ENCODE measurements at regions not wholly inside any gene's neighbourhood (a gene's known extent, or its start where the extent isn't known, plus 50 kb on each side); places are given as distances from the start of the nearest gene placed in this dataset.

- H3K4me3 ChIP-seq (replicated peaks; ENCODE audit: low read depth, low read length): no peak overlapping the region
- DNase-seq (ENCODE audit: extremely low read depth, low read depth): no peak
- TF ChIP-seq CTCF (IDR thresholded peaks at IDR 0.05; ENCODE audit: low read depth, low read length, missing control alignments): no peak
These were observed 281.2 kb upstream of the DIAPH2 start for GRCh38 chrX:96403446-96403845.

DNA sequence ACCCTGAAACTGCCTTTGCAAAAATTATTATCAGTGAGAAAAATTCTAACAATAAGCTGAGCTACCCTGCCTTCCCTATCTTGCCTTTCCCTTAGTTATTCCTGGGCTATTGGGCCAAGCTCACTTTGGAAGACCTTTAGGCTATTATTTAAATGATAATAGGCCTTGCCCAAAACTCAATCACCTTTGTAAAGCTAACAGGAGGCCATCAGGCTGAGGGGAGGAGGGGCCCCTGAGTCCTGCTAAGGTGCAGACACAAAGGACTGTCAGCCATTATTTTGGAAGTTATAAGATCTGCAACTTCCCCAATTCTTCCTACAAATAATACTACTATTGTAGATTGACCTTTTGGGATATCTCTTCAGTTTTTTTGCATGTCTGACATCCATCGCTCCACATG lies 278.8 kb upstream of the DIAPH2 start:
- no peak for DNase-seq (ENCODE audit: extremely low read depth, low read depth)
- TF ChIP-seq CTCF (IDR thresholded peaks at IDR 0.05; ENCODE audit: low read depth, low read length, missing control alignments): no peak
- H3K4me3 ChIP-seq (replicated peaks; ENCODE audit: low read depth, low read length): no peak overlapping the region

DNA sequence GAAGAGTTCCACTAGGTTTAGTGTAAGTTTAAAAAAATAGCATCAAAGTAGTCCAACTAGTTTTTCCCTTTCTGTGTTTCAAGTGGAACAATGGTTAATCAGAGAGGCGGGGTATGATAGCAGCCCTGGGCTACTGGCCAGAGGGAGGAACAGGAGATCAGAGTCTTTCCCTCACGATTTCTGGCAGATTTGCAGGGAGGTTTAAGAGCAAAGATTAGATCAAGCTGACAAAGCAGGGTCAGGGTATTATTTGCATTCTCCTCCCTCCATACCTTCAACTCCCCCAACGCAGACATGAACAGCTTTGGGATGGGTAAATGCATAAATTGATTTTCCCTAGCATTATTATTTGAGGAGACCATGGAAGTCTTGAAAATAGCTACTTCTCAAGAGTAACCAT lies 277.6 kb upstream of the DIAPH2 start:
- no peak for DNase-seq (ENCODE audit: extremely low read depth, low read depth)
- H3K4me3 ChIP-seq (replicated peaks; ENCODE audit: low read depth, low read length): no peak overlapping the region
- TF ChIP-seq CTCF (IDR thresholded peaks at IDR 0.05; ENCODE audit: low read depth, low read length, missing control alignments): no peak

DNA sequence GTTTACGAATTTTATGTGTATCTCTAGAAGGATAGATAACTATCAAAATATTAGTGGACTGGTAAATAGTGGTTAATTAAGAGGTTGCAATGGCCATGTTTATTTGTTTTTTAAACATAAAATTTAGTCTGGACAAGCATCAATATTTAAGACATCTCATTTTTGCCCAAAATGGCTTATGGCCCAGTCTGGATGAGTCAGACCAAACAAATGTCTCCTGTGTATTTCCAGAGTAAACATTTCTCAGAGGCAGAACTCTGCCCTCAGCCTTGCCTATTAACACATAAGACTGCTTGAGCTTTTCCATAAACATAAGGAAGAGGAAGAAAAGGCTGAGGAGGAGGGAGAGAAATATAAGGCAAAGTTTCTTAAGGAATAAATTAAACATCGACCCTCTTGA lies 277.1 kb upstream of the DIAPH2 start:
- TF ChIP-seq CTCF (IDR thresholded peaks at IDR 0.05; ENCODE audit: low read depth, low read length, missing control alignments): no peak
- no peak overlapping the region for H3K4me3 ChIP-seq (replicated peaks; ENCODE audit: low read depth, low read length)
- DNase-seq (ENCODE audit: extremely low read depth, low read depth): no peak

DNA sequence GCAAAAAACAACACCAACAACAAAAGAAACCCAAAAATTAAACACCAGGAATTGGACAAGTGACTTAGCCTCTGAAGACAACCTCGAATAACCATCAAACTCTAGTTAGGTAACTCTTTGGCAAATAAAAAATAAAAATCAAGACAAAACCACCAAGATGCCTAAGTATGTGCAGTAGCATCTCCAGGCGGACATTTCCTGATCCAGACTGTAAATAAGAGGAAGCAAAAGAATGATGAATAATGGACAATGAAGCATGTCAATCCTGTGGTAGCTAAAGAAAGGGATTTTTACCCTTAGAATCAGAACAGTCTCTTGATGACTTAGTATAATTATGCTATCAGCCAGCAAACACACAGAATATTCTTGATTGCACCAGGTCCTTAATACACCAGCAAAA lies 276.7 kb upstream of the DIAPH2 start:
- TF ChIP-seq CTCF (IDR thresholded peaks at IDR 0.05; ENCODE audit: low read depth, low read length, missing control alignments): no peak
- H3K4me3 ChIP-seq (replicated peaks; ENCODE audit: low read depth, low read length): no peak overlapping the region
- DNase-seq (ENCODE audit: extremely low read depth, low read depth): no peak

GRCh38 chrX:96410927-96411326 lies 273.7 kb upstream of the DIAPH2 start:
- TF ChIP-seq CTCF (IDR thresholded peaks at IDR 0.05; ENCODE audit: low read depth, low read length, missing control alignments): no peak
- H3K4me3 ChIP-seq (replicated peaks; ENCODE audit: low read depth, low read length): no peak overlapping the region
- no peak for DNase-seq (ENCODE audit: extremely low read depth, low read depth)

GRCh38 chrX:96417695-96418094 lies 266.9 kb upstream of the DIAPH2 start:
- DNase-seq (ENCODE audit: extremely low read depth, low read depth): no peak
- no peak for TF ChIP-seq CTCF (IDR thresholded peaks at IDR 0.05; ENCODE audit: low read depth, low read length, missing control alignments)

More at GRCh38 chrX:96417695-96418094, 266.9 kb upstream of the DIAPH2 start:
- H3K4me3 ChIP-seq (replicated peaks; ENCODE audit: low read depth, low read length): no peak overlapping the region
